Osteocyte (in vitro differentiated cells): ENCODE measurements at regions not wholly inside any gene's neighbourhood (a gene's known extent, or its start where the extent isn't known, plus 50 kb on each side); places are given as distances from the start of the nearest gene placed in this dataset.

Experiments used
- DNase-seq: peaks from one replicate; pipeline ENCODE4 v3.0.0; 2021; ENCODE audit warnings: mixed read lengths; ENCODE audit not compliant: unreplicated experiment; ENCODE audit errors: extremely low spot score
- H3K27ac Mint-ChIP-seq: one replicate; pipeline ENCODE4 v1.8.0; 2021; ENCODE audit warnings: mild to moderate bottlenecking, mixed read lengths; ENCODE audit not compliant: unreplicated experiment
- H3K27me3 Mint-ChIP-seq: one replicate; pipeline ENCODE4 v1.8.0; 2021; ENCODE audit warnings: mixed read lengths; ENCODE audit not compliant: unreplicated experiment
- H3K36me3 Mint-ChIP-seq: one replicate; pipeline ENCODE4 v1.8.0; 2021; ENCODE audit warnings: mixed read lengths; ENCODE audit not compliant: unreplicated experiment
- H3K4me1 Mint-ChIP-seq: one replicate; pipeline ENCODE4 v1.8.0; 2021; ENCODE audit warnings: mixed read lengths; ENCODE audit not compliant: unreplicated experiment
- H3K4me3 Mint-ChIP-seq: one replicate; pipeline ENCODE4 v1.8.0; 2021; ENCODE audit warnings: mild to moderate bottlenecking, moderate library complexity, mixed read lengths; ENCODE audit not compliant: unreplicated experiment
- H3K9me3 Mint-ChIP-seq: one replicate; pipeline ENCODE4 v1.8.0; 2021; ENCODE audit warnings: mixed read lengths; ENCODE audit not compliant: unreplicated experiment
- TF ChIP-seq, protein P1 (sequence below): fragments of 200-600 bp; sonication (generic); IDR thresholded peaks from 2 replicates; pipeline ENCODE4 v1.5.0; 2021; ENCODE audit warnings: antibody characterized with exemption, mild to moderate bottlenecking, moderate library complexity

DNA sequence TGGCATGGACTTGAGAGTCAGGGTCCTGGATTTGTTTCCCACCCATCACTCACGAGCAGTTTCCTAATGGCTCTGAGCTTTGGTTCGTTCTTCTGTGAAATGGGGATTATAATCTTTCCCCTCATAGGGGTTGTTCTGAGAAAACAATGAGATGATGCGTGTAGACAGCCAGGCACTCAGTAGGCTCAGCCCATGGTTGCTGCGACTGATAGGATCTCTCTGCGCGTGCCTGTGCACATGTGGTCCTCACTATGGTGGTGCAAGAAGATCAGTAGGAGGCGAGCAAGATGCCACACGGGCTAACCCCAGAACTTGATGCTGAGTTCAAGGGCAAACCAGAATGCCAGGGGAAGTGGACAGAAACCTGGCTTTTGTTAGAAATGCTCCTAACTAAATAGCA, 153.5 kb upstream of the KCNG1 start:
- no peak overlapping the region for H3K27ac Mint-ChIP-seq
- TF ChIP-seq, protein P1, sequence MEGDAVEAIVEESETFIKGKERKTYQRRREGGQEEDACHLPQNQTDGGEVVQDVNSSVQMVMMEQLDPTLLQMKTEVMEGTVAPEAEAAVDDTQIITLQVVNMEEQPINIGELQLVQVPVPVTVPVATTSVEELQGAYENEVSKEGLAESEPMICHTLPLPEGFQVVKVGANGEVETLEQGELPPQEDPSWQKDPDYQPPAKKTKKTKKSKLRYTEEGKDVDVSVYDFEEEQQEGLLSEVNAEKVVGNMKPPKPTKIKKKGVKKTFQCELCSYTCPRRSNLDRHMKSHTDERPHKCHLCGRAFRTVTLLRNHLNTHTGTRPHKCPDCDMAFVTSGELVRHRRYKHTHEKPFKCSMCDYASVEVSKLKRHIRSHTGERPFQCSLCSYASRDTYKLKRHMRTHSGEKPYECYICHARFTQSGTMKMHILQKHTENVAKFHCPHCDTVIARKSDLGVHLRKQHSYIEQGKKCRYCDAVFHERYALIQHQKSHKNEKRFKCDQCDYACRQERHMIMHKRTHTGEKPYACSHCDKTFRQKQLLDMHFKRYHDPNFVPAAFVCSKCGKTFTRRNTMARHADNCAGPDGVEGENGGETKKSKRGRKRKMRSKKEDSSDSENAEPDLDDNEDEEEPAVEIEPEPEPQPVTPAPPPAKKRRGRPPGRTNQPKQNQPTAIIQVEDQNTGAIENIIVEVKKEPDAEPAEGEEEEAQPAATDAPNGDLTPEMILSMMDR: no peak
- DNase-seq: no peak
- H3K4me1 Mint-ChIP-seq: no peaks in the 10 kb centered on the region
- no peaks in the 10 kb centered on the region for H3K36me3 Mint-ChIP-seq
- H3K9me3 Mint-ChIP-seq: no peaks in the 10 kb centered on the region
- no peak overlapping the region for H3K4me3 Mint-ChIP-seq
- peaks cover 52% of the 10 kb centered on the region for H3K27me3 Mint-ChIP-seq

DNA sequence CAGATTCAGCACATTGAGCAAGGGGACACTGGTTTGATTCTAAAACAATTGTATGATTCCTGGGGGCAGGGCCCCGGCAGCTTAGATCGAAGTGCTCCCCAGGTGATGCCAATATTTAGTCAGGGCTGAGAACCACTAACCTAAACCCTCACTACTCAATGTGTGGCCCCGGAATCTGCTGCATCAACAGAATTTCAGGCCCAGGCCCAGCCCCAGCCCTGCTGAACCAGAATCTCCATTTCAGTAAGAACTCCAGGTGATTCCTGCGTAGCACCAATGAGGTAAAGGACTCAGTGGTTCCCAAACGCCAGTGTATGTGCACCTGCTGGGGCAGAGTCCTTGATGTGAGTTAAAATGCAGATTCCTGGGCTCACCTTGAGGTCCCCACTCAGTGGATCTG, 152.8 kb upstream of the KCNG1 start:
- Mint-ChIP-seq H3K36me3 (no peaks in the 10 kb centered on the region), H3K9me3 (no peaks in the 10 kb centered on the region), H3K27me3 (peaks cover 50% of the 10 kb centered on the region), H3K4me3 (no peak overlapping the region), H3K27ac (no peak overlapping the region), H3K4me1 (no peaks in the 10 kb centered on the region)
- TF ChIP-seq, protein P1: no peak
- DNase-seq: no peak

DNA sequence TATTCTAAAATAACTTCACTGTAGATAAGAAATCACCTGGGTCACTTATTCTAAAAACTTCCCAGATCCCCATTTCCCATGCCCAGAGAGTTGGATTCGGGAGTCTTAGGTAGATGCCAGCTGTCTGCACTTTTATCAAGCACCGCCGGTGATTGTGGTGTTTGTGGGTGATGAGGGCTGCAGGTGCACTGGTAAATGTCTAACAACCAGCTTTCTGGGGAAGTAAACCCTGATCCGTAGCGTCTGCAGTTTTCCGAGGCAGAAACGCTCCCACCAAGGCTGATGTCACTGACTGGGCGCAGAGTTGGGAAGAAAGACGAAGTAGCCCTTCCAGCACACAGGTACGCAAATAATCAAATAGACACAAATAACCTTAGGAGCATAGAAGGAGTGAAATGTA, 152.2 kb upstream of the KCNG1 start:
- DNase-seq: no peak
- Mint-ChIP-seq H3K27ac (no peak overlapping the region), H3K9me3 (no peaks in the 10 kb centered on the region), H3K36me3 (no peaks in the 10 kb centered on the region), H3K4me3 (no peak overlapping the region), H3K4me1 (no peaks in the 10 kb centered on the region), H3K27me3 (peaks cover 46% of the 10 kb centered on the region)
- TF ChIP-seq, protein P1: no peak

DNA sequence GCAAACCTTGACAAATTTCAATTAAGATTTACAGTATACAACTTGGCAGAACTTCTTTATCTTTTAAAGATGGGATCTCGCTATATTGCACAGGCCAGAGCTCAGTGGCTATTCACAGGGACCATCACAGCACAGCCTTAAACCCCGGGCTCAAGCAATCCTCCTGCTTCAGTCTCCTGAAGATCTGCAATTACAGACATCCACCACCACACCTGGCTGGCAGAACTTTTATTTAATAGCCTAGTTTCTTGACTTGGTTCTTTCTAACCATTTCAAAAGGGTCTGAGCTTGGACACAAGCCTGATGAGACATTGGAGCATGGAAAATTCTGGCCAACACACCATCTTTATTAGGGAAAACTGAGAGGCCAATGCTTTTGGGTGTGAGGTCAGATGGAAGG, 151.6 kb upstream of the KCNG1 start:
- Mint-ChIP-seq H3K4me1 (no peaks in the 10 kb centered on the region), H3K27me3 (peaks cover 40% of the 10 kb centered on the region), H3K4me3 (no peak overlapping the region), H3K9me3 (peaks cover 5% of the 10 kb centered on the region), H3K36me3 (no peaks in the 10 kb centered on the region), H3K27ac (no peak overlapping the region)
- TF ChIP-seq, protein P1: no peak
- DNase-seq: no peak

DNA sequence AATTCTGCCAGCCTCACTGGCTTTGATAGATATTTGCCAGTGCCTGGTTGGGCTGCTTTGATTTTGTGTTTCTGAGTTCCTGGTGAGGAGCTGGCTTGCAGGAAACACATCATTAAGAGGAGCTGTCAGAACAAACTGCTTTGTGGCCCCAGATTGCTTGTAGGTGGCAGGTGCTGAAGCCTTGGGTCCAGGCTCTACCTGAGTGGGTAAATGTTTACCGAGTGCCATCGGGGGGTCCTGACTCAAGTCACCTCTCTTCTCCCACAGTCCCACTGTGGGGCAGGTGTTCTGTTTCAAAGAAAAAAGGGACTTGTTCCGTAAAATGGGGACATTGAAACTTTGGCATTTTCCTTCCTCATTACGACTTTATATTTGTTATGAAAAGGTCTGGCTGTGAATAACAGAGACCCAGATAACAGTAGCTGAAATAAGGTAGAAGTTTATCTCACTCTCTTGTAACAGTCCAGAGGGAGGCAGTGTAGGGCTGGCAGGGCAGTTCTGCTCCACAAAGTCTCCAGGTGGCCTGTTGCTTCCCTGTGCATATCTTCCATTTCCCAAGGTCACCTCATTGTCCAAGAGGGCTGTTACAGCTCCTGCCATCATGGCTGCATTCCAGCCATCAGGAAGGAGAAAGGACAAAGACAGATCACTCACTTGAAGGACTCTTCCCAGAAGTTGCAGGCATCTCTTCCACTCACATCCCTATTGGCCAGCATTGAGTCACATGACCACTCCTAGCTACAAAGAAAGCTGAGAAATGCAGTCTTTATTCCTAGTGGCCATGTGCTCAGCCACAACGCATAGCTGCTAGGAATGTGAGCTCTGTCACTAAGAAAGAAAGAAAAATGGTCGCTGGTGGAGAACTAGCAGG, 149.9 kb upstream of the KCNG1 start:
- no peak for DNase-seq
- Mint-ChIP-seq H3K4me3 (no peak overlapping the region), H3K27me3 (peaks cover 41% of the 10 kb centered on the region), H3K36me3 (no peaks in the 10 kb centered on the region), H3K9me3 (peaks cover 11% of the 10 kb centered on the region), H3K27ac (no peak overlapping the region), H3K4me1 (no peaks in the 10 kb centered on the region)
- TF ChIP-seq, protein P1: no peak
